SK-N-SH treated with all-trans-retinoic acid at 6 μM for 48 hours (cell line): ENCODE measurements at regions not wholly inside any gene's neighbourhood (a gene's known extent, or its start where the extent isn't known, plus 50 kb on each side); places are given as distances from the start of the nearest gene placed in this dataset.

ENCODE experiments used
- ATAC-seq: fragments of 200-7000 bp; cut with Tn5 transposase; 3 replicates; pipeline ENCODE4 v1.9.1; 2020; ENCODE audit warnings: mild to moderate bottlenecking, moderate library complexity
- ARNTL ChIP-seq: fragments of 450-650 bp; formaldehyde crosslinking; IDR thresholded peaks from 2 replicates; pipeline ENCODE4 v1.5.0; 2020; ENCODE audit warnings: low read depth, mild to moderate bottlenecking, moderate library complexity, borderline replicate concordance
- BACH2 ChIP-seq: fragments of 250-450 bp; sonication (Bioruptor Pico); IDR thresholded peaks from 2 replicates; pipeline ENCODE4 v1.9.0; 2021; ENCODE audit warnings: mild to moderate bottlenecking, borderline replicate concordance
- CREB5 ChIP-seq: fragments of 250-450 bp; sonication (Bioruptor Pico); IDR thresholded peaks from 2 replicates; pipeline ENCODE4 v1.5.1; 2020; ENCODE audit warnings: low read depth, mild to moderate bottlenecking, moderate library complexity
- CSDC2 ChIP-seq: fragments of 250-450 bp; sonication (Bioruptor Pico); IDR thresholded peaks from 2 replicates; pipeline ENCODE4 v1.5.0; 2020; ENCODE audit warnings: mild to moderate bottlenecking, moderate library complexity
- CSRNP3 ChIP-seq: fragments of 250-450 bp; sonication (Bioruptor Pico); IDR thresholded peaks from 2 replicates; pipeline ENCODE4 v1.5.1; 2021; ENCODE audit warnings: mild to moderate bottlenecking, moderate library complexity
- ESRRG ChIP-seq: fragments of 250-450 bp; sonication (Bioruptor Pico); IDR thresholded peaks from 2 replicates; pipeline ENCODE4 v1.6.1; 2021; ENCODE audit warnings: mild to moderate bottlenecking
- GLIS3 ChIP-seq: fragments of 250-450 bp; sonication (Bioruptor Pico); IDR thresholded peaks from 2 replicates; pipeline ENCODE4 v1.5.0; 2020; ENCODE audit warnings: mild to moderate bottlenecking, moderate library complexity
- ISL1 ChIP-seq: fragments of 250-450 bp; sonication (Bioruptor Pico); IDR thresholded peaks from 2 replicates; pipeline ENCODE4 v2.1.2; 2022; ENCODE audit warnings: mild to moderate bottlenecking, moderate library complexity
- PATZ1 ChIP-seq: fragments of 250-450 bp; sonication (Bioruptor Pico); IDR thresholded peaks from 2 replicates; pipeline ENCODE4 v1.8.0; 2020; ENCODE audit warnings: mild to moderate bottlenecking, moderate library complexity, borderline replicate concordance
- POU6F1 ChIP-seq: fragments of 250-450 bp; sonication (Bioruptor Pico); IDR thresholded peaks from 2 replicates; pipeline ENCODE4 v1.8.0; 2021; ENCODE audit warnings: low read depth, mild to moderate bottlenecking, moderate library complexity, borderline replicate concordance
- PPARA ChIP-seq: fragments of 250-450 bp; sonication (Bioruptor Pico); IDR thresholded peaks from 2 replicates; pipeline ENCODE4 v1.5.0; 2020; ENCODE audit warnings: mild to moderate bottlenecking, borderline replicate concordance
- RARB ChIP-seq: fragments of 250-450 bp; sonication (Bioruptor Pico); IDR thresholded peaks from 2 replicates; pipeline ENCODE4 v1.8.0; 2021; ENCODE audit warnings: mild to moderate bottlenecking, moderate library complexity
- SNAI2 ChIP-seq: fragments of 250-450 bp; sonication (Bioruptor Pico); IDR thresholded peaks from 2 replicates; pipeline ENCODE4 v1.5.0; 2020; ENCODE audit warnings: mild to moderate bottlenecking, moderate library complexity
- TCF4 ChIP-seq: fragments of 250-450 bp; sonication (Bioruptor Pico); IDR thresholded peaks from 2 replicates; pipeline ENCODE4 v1.8.0; 2021; ENCODE audit warnings: mild to moderate bottlenecking, moderate library complexity, borderline replicate concordance
- TOX ChIP-seq: fragments of 250-450 bp; sonication (Bioruptor Pico); IDR thresholded peaks from 2 replicates; pipeline ENCODE4 v1.8.0; 2021; ENCODE audit warnings: mild to moderate bottlenecking, moderate library complexity, borderline replicate concordance
- TSHZ2 ChIP-seq: fragments of 250-450 bp; sonication (Bioruptor Pico); IDR thresholded peaks from 2 replicates; pipeline ENCODE4 v1.5.0; 2020; ENCODE audit warnings: mild to moderate bottlenecking, moderate library complexity
- ZC3H10 ChIP-seq: fragments of 250-450 bp; sonication (Bioruptor Pico); IDR thresholded peaks from 2 replicates; pipeline ENCODE4 v1.5.1; 2021; ENCODE audit warnings: mild to moderate bottlenecking, moderate library complexity
- ZFP3 ChIP-seq: fragments of 250-450 bp; sonication (Bioruptor Pico); IDR thresholded peaks from 2 replicates; pipeline ENCODE4 v1.5.0; 2020; ENCODE audit warnings: mild to moderate bottlenecking, moderate library complexity
- ZNF565 ChIP-seq: fragments of 450-650 bp; formaldehyde crosslinking; conservative IDR thresholded peaks from 2 replicates; pipeline ENCODE4 v1.5.0; 2020; ENCODE audit warnings: low read depth, mild to moderate bottlenecking, moderate library complexity
- ZNF70 ChIP-seq: fragments of 450-650 bp; formaldehyde crosslinking; IDR thresholded peaks from 2 replicates; pipeline ENCODE4 v1.5.0; 2020; ENCODE audit warnings: mild to moderate bottlenecking, moderate library complexity
- ZNF8 ChIP-seq: fragments of 450-650 bp; formaldehyde crosslinking; IDR thresholded peaks from 2 replicates; pipeline ENCODE4 v1.5.0; 2020; ENCODE audit warnings: mild to moderate bottlenecking, moderate library complexity

- TF ChIP-seq PATZ1 (CRISPR knock-in tag) (no peak), POU6F1 (no peak)
These were observed 543.1 kb upstream of the MBL2 start (continued) for GRCh38 chr10:53315709-53316108.

GRCh38 chr10:53314876-53315275 is 542.3 kb upstream of the MBL2 start:
- no peak for TF ChIP-seq TSHZ2
- peak; percentile 20; the same call in 1 of the 2 replicates for TF ChIP-seq ISL1
- ATAC-seq = peak; percentile 78

- no peak for TF ChIP-seq PPARA
- TF ChIP-seq CREB5 (CRISPR knock-in tag) = no peak
- ATAC-seq = no peak
These were observed 525.9 kb upstream of the MBL2 start for GRCh38 chr10:53298443-53298842.

- TF ChIP-seq ZNF8 (CRISPR knock-in tag) = no peak
- no peak for ATAC-seq
These were observed 512.1 kb upstream of the MBL2 start for GRCh38 chr10:53284615-53285182.

GRCh38 chr10:53276797-53277196 is 504.2 kb upstream of the MBL2 start:
- no peak for ATAC-seq
- no peak for TF ChIP-seq ZNF70 (CRISPR knock-in tag)
- no peak for TF ChIP-seq ZNF8 (CRISPR knock-in tag)
- no peak for TF ChIP-seq BACH2
- TF ChIP-seq ZNF565 (CRISPR knock-in tag) = no peak
- no peak for TF ChIP-seq ZFP3 (CRISPR knock-in tag)
- no peak for TF ChIP-seq ZC3H10
- TF ChIP-seq CSDC2 (CRISPR knock-in tag) = no peak
- TF ChIP-seq ISL1 = no peak
- TF ChIP-seq TOX = no peak
- no peak for TF ChIP-seq ARNTL (CRISPR knock-in tag)
- no peak for TF ChIP-seq TCF4 (CRISPR knock-in tag)
- TF ChIP-seq GLIS3 = no peak
- TF ChIP-seq RARB (CRISPR knock-in tag) = no peak
- TF ChIP-seq, all 23 proteins: peak for 0

- no peak for ATAC-seq
- TF ChIP-seq TCF4 (CRISPR knock-in tag) = no peak
- TF ChIP-seq ZNF565 (CRISPR knock-in tag) = no peak
- no peak for TF ChIP-seq ESRRG
- TF ChIP-seq SNAI2 (CRISPR knock-in tag) = no peak
- no peak for TF ChIP-seq CSRNP3 (CRISPR knock-in tag)
- no peak for TF ChIP-seq ARNTL (CRISPR knock-in tag)
- TF ChIP-seq PATZ1 (CRISPR knock-in tag) = no peak
- no peak for TF ChIP-seq ZNF70 (CRISPR knock-in tag)
- no peak for TF ChIP-seq ZFP3 (CRISPR knock-in tag)
- TF ChIP-seq BACH2 = no peak
- TF ChIP-seq PPARA = no peak
These were observed 496.9 kb upstream of the MBL2 start for GRCh38 chr10:53269482-53269881.
